DMS153 treated with DMSO at 0.1 percent for 48 hours (cell line): ENCODE measurements at regions not wholly inside any gene's neighbourhood (a gene's known extent, or its start where the extent isn't known, plus 50 kb on each side); places are given as distances from the start of the nearest gene placed in this dataset.
"Not testable (repeated sequence)": the region's sequence is repeated elsewhere in the genome, so short reads cannot be mapped to it uniquely, and the experiment has no call there.

Experiments
- DNase-seq: peaks from one replicate; lab custom pipeline; 2025; ENCODE audit not compliant: unreplicated experiment; lab: John Stamatoyannopoulos, UW

- no peak for DNase-seq
Measured at GRCh38 chr9:32067261-32067660, 317.2 kb upstream of the ACO1 start.

GRCh38 chr9:32069169-32069813 is 315.2 kb upstream of the ACO1 start:
- DNase-seq = no peak

GRCh38 chr9:32069969-32070368 is 314.5 kb upstream of the ACO1 start:
- no peak for DNase-seq

GRCh38 chr9:32072570-32072969 is 311.9 kb upstream of the ACO1 start:
- no peak for DNase-seq

- DNase-seq = no peak
Measured at GRCh38 chr9:32092031-32092430, 292.4 kb upstream of the ACO1 start.

- DNase-seq = no peak
Measured at GRCh38 chr9:32117291-32117690, 267.2 kb upstream of the ACO1 start.

- DNase-seq = no peak
Measured at GRCh38 chr9:32128546-32128945, 255.9 kb upstream of the ACO1 start.

GRCh38 chr9:32130709-32131108 is 253.7 kb upstream of the ACO1 start:
- DNase-seq = not testable (repeated sequence)

- DNase-seq = no peak
Measured at GRCh38 chr9:32136700-32137339, 247.6 kb upstream of the ACO1 start.

- no peak for DNase-seq
Measured at GRCh38 chr9:32142074-32142473, 242.4 kb upstream of the ACO1 start.

- not testable (repeated sequence) for DNase-seq
Measured at GRCh38 chr9:32148553-32148952, 235.9 kb upstream of the ACO1 start.

GRCh38 chr9:32161209-32161608 is 223.2 kb upstream of the ACO1 start:
- no peak for DNase-seq

GRCh38 chr9:32161720-32162119 is 222.7 kb upstream of the ACO1 start:
- no peak for DNase-seq

GRCh38 chr9:32166316-32166715 is 218.1 kb upstream of the ACO1 start:
- not testable (repeated sequence) for DNase-seq

GRCh38 chr9:32171339-32171738 is 213.1 kb upstream of the ACO1 start:
- DNase-seq = no peak

- no peak for DNase-seq
Measured at GRCh38 chr9:32172256-32172655, 212.2 kb upstream of the ACO1 start.

- no peak for DNase-seq
Measured at GRCh38 chr9:32177396-32177795, 207.0 kb upstream of the ACO1 start.

- no peak for DNase-seq
Measured at GRCh38 chr9:32180597-32180996, 203.8 kb upstream of the ACO1 start.

GRCh38 chr9:32200241-32200640 is 184.2 kb upstream of the ACO1 start:
- DNase-seq = no peak

- DNase-seq = no peak
Measured at GRCh38 chr9:32200896-32201295, 183.5 kb upstream of the ACO1 start.

- not testable (repeated sequence) for DNase-seq
Measured at GRCh38 chr9:32209164-32209563, 175.3 kb upstream of the ACO1 start.

- no peak for DNase-seq
Measured at GRCh38 chr9:32218100-32218767, 166.2 kb upstream of the ACO1 start.
